ENCODE measurements at regions not wholly inside any gene's neighbourhood (a gene's known extent, or its start where the extent isn't known, plus 50 kb on each side); places are given as distances from the start of the nearest gene placed in this dataset.

DNA sequence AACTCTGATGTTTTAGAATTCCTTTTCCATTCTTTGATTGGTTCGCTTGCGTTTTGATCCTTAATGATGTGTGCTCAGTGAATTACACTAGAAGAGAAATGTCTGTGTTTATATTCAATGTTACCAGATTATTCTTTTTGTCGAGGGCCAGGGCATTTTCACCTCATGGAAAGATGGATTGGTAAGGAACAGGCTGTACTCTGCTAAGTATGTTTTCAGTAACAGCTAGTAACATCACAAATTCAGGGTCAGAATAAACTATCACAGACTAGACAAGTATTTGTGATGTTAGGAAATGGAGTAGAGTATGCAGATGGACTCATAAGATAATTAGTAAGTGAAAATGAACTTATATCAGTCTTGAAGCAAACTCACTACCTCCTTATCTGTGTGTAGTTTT is 235.6 kb downstream of the SOX4 start:
- TF ChIP-seq, protein P1, sequence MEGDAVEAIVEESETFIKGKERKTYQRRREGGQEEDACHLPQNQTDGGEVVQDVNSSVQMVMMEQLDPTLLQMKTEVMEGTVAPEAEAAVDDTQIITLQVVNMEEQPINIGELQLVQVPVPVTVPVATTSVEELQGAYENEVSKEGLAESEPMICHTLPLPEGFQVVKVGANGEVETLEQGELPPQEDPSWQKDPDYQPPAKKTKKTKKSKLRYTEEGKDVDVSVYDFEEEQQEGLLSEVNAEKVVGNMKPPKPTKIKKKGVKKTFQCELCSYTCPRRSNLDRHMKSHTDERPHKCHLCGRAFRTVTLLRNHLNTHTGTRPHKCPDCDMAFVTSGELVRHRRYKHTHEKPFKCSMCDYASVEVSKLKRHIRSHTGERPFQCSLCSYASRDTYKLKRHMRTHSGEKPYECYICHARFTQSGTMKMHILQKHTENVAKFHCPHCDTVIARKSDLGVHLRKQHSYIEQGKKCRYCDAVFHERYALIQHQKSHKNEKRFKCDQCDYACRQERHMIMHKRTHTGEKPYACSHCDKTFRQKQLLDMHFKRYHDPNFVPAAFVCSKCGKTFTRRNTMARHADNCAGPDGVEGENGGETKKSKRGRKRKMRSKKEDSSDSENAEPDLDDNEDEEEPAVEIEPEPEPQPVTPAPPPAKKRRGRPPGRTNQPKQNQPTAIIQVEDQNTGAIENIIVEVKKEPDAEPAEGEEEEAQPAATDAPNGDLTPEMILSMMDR (IDR thresholded peaks at IDR 0.05; ENCODE audit: insufficient read depth, low read depth, low read length) = no peak
- Histone ChIP-seq H3K4me3 (ENCODE audit: low read depth, low read length) (no peak overlapping the region), H3K27me3 (ENCODE audit: control insufficient read depth, insufficient read depth, low read length) (no peaks in the 10 kb centered on the region), H3K36me3 (ENCODE audit: control insufficient read depth, insufficient read depth, low read length) (no peaks in the 10 kb centered on the region)
- DNase-seq (ENCODE audit: low read depth) = no peak
- POLR2A ChIA-PET = no interaction called here
- CTCF ChIA-PET = no interaction called here

DNA sequence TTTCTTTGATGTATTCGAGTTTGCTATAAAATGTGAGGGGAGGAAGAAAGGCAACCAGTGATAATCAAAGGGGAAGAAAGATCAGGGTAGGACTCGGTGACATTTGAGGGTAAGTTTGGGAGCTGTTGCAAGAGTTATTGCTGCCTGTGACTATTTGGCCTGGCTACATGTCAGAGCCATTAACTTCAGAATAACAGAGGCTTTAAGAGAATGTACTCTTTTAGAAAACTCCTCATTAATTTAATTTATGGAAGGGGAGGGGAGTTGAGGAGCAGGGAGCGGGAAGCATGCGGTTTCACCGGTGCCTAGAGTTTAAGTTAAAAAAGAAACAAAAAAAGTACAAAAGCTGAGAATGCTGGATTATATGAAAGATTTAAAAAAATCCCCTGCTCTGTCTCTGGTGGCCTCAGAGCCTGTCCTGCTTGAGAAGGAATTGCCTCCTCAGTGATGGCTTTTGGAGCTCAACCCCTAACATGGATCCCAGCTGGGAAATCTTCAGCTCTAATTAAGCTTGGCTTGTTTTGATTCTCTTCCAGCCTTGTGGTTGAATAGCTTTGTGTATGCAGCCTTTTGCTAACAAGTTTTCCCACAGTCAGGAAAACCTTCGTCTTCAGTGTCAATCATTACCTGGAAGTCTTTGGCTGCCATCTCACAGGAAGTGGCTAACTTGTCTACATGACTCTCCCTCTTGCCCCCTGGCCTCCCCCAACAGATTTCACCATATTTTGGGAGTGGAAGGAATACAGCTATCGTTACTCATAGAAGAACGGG is 238.2 kb downstream of the SOX4 start:
- Histone ChIP-seq H3K36me3 (ENCODE audit: control insufficient read depth, insufficient read depth, low read length) (no peaks in the 10 kb centered on the region), H3K4me3 (ENCODE audit: low read depth, low read length) (no peak overlapping the region), H3K27me3 (ENCODE audit: control insufficient read depth, insufficient read depth, low read length) (no peaks in the 10 kb centered on the region)
- ChIA-PET POLR2A (no interaction called here), CTCF (no interaction called here)
- DNase-seq (ENCODE audit: low read depth) = peak; percentile 30
- TF ChIP-seq, protein P1 (IDR thresholded peaks at IDR 0.05; ENCODE audit: insufficient read depth, low read depth, low read length) = no peak

DNA sequence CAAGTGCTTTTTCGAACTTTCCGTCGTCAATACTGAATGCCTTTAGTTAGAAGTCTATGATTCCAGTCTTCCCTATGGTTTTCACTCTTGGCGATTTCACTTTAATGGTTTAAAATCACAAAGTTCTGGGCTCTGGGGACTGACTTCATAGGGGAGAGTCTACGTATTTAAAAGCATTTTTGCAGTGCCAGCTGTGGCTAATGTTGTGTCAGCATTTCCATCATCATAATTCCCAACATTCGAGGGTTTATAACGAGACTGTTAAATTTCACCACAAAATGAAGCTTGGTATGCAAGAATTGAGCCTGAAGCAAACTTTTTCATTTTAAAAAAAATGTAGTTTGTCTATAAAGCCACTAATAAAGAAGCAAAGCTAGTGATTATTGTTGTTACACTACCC is 242.7 kb downstream of the SOX4 start:
- no peaks in the 10 kb centered on the region for H3K36me3 ChIP-seq (ENCODE audit: control insufficient read depth, insufficient read depth, low read length)
- TF ChIP-seq, protein P1 (IDR thresholded peaks at IDR 0.05; ENCODE audit: insufficient read depth, low read depth, low read length) = no peak
- peak; percentile 61 for DNase-seq (ENCODE audit: low read depth)
- no peaks in the 10 kb centered on the region for H3K27me3 ChIP-seq (ENCODE audit: control insufficient read depth, insufficient read depth, low read length)
- POLR2A ChIA-PET = no interaction called here
- no peak overlapping the region for H3K4me3 ChIP-seq (ENCODE audit: low read depth, low read length)
- CTCF ChIA-PET = no interaction called here

DNA sequence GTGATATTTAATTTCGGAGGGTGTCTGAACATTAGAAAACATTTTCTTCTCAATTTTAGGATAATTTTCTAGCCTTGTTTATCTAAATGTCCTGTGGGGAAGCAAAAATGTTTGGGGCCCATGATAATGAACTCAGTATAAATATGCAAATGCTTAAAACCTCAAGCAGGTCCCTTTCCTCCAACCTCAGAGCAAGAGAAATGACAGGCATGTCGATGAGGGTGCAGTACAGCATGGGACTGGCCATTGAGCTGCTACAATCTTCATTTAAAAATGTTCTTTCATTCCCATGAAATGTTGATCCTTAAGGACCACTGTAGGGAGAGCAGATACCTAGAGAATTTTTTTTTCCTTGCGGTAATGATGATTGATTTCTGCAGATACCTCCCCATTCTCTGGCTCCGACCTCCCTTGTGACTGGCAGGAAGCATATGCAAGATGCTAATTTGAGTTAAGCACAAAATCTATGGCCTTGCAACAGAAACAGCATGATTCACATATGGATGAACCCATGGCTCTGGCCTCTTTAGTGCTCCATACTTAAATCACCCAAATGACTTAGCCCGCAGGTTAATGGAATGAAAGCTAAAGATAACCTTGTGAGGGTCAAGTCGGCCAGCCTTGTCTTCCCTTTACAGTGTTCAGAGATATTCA is 243.3 kb downstream of the SOX4 start:
- TF ChIP-seq, protein P1 (IDR thresholded peaks at IDR 0.05; ENCODE audit: insufficient read depth, low read depth, low read length) = no peak
- POLR2A ChIA-PET = no interaction called here
- no peak for DNase-seq (ENCODE audit: low read depth)

DNA sequence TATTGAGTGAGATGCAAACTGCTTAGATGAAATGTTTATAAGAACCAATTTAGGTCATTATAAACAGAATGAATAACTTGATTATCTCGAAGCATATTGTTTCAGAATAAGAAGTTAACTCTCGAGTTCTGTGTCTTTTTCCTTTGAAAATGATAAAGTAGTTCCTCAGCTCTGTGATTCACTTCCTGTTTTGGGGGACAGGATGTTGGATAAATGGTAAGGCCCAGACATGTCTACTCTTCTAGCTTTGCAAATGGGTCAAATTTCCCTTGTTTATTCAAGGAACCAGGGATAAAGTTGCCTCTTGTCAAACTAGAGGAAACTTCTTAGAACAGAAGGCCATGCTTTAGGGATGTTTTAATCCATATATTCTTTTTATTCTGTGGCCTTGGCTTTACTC is 246.9 kb downstream of the SOX4 start:
- H3K27me3 ChIP-seq (ENCODE audit: control insufficient read depth, insufficient read depth, low read length) = no peaks in the 10 kb centered on the region; the same call in 1 of the 2 replicates
- ChIA-PET CTCF (no interaction called here), POLR2A (no interaction called here)
- no peak overlapping the region for H3K4me3 ChIP-seq (ENCODE audit: low read depth, low read length)
- no peak for DNase-seq (ENCODE audit: low read depth)
- TF ChIP-seq, protein P1 (IDR thresholded peaks at IDR 0.05; ENCODE audit: insufficient read depth, low read depth, low read length) = no peak
- no peaks in the 10 kb centered on the region for H3K36me3 ChIP-seq (ENCODE audit: control insufficient read depth, insufficient read depth, low read length)

More for the DNA sequence above, 243.3 kb downstream of the SOX4 start:
- CTCF ChIA-PET = no interaction called here
- no peaks in the 10 kb centered on the region for H3K36me3 ChIP-seq (ENCODE audit: control insufficient read depth, insufficient read depth, low read length)
- H3K27me3 ChIP-seq (ENCODE audit: control insufficient read depth, insufficient read depth, low read length) = no peaks in the 10 kb centered on the region
- no peak overlapping the region for H3K4me3 ChIP-seq (ENCODE audit: low read depth, low read length)
